ENCODE measurements at regions not wholly inside any gene's neighbourhood (a gene's known extent, or its start where the extent isn't known, plus 50 kb on each side); places are given as distances from the start of the nearest gene placed in this dataset.

GRCh38 chr10:26642896-26643653 is 54.4 kb upstream of the PDSS1 start:
- no peaks in the 10 kb centered on the region for H3K27me3 Mint-ChIP-seq
- no peaks in the 10 kb centered on the region for H3K9me3 Mint-ChIP-seq (ENCODE audit: low read depth)
- no peak overlapping the region for H3K4me3 Mint-ChIP-seq (ENCODE audit: low read depth)
- DNase-seq (ENCODE audit: low spot score, unreplicated experiment): no peak
- TF ChIP-seq, protein P1, sequence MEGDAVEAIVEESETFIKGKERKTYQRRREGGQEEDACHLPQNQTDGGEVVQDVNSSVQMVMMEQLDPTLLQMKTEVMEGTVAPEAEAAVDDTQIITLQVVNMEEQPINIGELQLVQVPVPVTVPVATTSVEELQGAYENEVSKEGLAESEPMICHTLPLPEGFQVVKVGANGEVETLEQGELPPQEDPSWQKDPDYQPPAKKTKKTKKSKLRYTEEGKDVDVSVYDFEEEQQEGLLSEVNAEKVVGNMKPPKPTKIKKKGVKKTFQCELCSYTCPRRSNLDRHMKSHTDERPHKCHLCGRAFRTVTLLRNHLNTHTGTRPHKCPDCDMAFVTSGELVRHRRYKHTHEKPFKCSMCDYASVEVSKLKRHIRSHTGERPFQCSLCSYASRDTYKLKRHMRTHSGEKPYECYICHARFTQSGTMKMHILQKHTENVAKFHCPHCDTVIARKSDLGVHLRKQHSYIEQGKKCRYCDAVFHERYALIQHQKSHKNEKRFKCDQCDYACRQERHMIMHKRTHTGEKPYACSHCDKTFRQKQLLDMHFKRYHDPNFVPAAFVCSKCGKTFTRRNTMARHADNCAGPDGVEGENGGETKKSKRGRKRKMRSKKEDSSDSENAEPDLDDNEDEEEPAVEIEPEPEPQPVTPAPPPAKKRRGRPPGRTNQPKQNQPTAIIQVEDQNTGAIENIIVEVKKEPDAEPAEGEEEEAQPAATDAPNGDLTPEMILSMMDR (IDR thresholded peaks at IDR 0.05; ENCODE audit: unreplicated experiment): no peak
- no peak overlapping the region for H3K27ac Mint-ChIP-seq
- no peaks in the 10 kb centered on the region for H3K36me3 Mint-ChIP-seq (ENCODE audit: insufficient read depth)
- H3K4me1 Mint-ChIP-seq (ENCODE audit: low read depth): no peaks in the 10 kb centered on the region

GRCh38 chr10:26647602-26648244 is 49.8 kb upstream of the PDSS1 start:
- peaks cover 3% of the 10 kb centered on the region for H3K27me3 Mint-ChIP-seq
- H3K9me3 Mint-ChIP-seq (ENCODE audit: low read depth): no peaks in the 10 kb centered on the region
- no peaks in the 10 kb centered on the region for H3K4me1 Mint-ChIP-seq (ENCODE audit: low read depth)
- TF ChIP-seq, protein P1 (IDR thresholded peaks at IDR 0.05; ENCODE audit: unreplicated experiment): no peak
- no peak for DNase-seq (ENCODE audit: low spot score, unreplicated experiment)
- H3K36me3 Mint-ChIP-seq (ENCODE audit: insufficient read depth): no peaks in the 10 kb centered on the region
- no peak overlapping the region for H3K27ac Mint-ChIP-seq
- no peak overlapping the region for H3K4me3 Mint-ChIP-seq (ENCODE audit: low read depth)

Measured in progenitor cell of endocrine pancreas (in vitro differentiated cells).